K562 (cell line): ENCODE measurements at regions not wholly inside any gene's neighbourhood (a gene's known extent, or its start where the extent isn't known, plus 50 kb on each side); places are given as distances from the start of the nearest gene placed in this dataset.

ENCODE experiments used
- BRF1 ChIP-seq: IDR thresholded peaks from 3 replicates; pipeline ENCODE4 v1.6.1; 2011; ENCODE audit warnings: borderline replicate concordance, mild to moderate bottlenecking; ENCODE audit not compliant: insufficient read length; ENCODE audit errors: extremely low read depth
- CAMTA2 ChIP-seq: fragments of 250-450 bp; sonication (Bioruptor Pico); conservative IDR thresholded peaks from 2 replicates; pipeline ENCODE4 v1.5.1; 2022
- FIP1L1 ChIP-seq: fragments of 200-400 bp; formaldehyde crosslinking; IDR thresholded peaks from 2 replicates; pipeline ENCODE4 v1.6.1; 2018; ENCODE audit warnings: mild to moderate bottlenecking, low read depth, low read length; ENCODE audit not compliant: poor library complexity, severe bottlenecking
- POLR2AphosphoS5 ChIP-seq: IDR thresholded peaks from 2 replicates; pipeline ENCODE4 v1.6.1; 2011; ENCODE audit warnings: mild to moderate bottlenecking, low read depth, low read length, moderate library complexity; ENCODE audit not compliant: control insufficient read depth, insufficient read depth
- SRSF9 ChIP-seq: fragments of 200-400 bp; formaldehyde crosslinking; IDR thresholded peaks from 2 replicates; pipeline ENCODE4 v1.6.1; 2017; ENCODE audit warnings: low read depth, low read length, borderline replicate concordance
- ZFP36 ChIP-seq: fragments of 150-350 bp; IDR thresholded peaks from 2 replicates; pipeline ENCODE4 v1.6.1; 2018; ENCODE audit warnings: low read length, low read depth; ENCODE audit not compliant: partially characterized antibody
- ZNF766 ChIP-seq: fragments of 200-800 bp; sonication (Bioruptor generic); conservative IDR thresholded peaks from 2 replicates; pipeline ENCODE4 v1.6.1; 2016; ENCODE audit warnings: missing genetic modification characterization, missing compliant biosample characterization
- TF ChIP-seq, protein P1 (sequence below): sonication (generic); formaldehyde crosslinking; IDR thresholded peaks from 2 replicates; pipeline ENCODE4 v1.5.0; 2020; ENCODE audit warnings: missing genetic modification reagents
- TF ChIP-seq, protein P2 (sequence below), 3 experiments: IDR thresholded peaks in 2 of 3; conservative IDR thresholded peaks in 1 of 3; 2 replicates each; pipeline ENCODE4 v1.5.1; 2011 to 2012; ENCODE audit warnings: low read length in 3 of 3, mild to moderate bottlenecking in 3 of 3, control low read depth in 2 of 3, improper control_type of control experiment in 1 of 3, inconsistent platforms in 1 of 3, low read depth in 1 of 3, mixed read lengths in 1 of 3, moderate library complexity in 1 of 3; ENCODE audit not compliant: insufficient read depth in 2 of 3
- TF ChIP-seq, protein P3 (sequence below): IDR thresholded peaks from 2 replicates; pipeline ENCODE4 v1.6.1; 2012; ENCODE audit warnings: low read depth, low read length, improper control_type of control experiment, borderline replicate concordance
- TF ChIP-seq, protein P4 (sequence below): conservative IDR thresholded peaks from 2 replicates; pipeline ENCODE4 v1.6.1; 2011; ENCODE audit warnings: low read depth, mild to moderate bottlenecking, low read length; ENCODE audit not compliant: control insufficient read depth

DNA sequence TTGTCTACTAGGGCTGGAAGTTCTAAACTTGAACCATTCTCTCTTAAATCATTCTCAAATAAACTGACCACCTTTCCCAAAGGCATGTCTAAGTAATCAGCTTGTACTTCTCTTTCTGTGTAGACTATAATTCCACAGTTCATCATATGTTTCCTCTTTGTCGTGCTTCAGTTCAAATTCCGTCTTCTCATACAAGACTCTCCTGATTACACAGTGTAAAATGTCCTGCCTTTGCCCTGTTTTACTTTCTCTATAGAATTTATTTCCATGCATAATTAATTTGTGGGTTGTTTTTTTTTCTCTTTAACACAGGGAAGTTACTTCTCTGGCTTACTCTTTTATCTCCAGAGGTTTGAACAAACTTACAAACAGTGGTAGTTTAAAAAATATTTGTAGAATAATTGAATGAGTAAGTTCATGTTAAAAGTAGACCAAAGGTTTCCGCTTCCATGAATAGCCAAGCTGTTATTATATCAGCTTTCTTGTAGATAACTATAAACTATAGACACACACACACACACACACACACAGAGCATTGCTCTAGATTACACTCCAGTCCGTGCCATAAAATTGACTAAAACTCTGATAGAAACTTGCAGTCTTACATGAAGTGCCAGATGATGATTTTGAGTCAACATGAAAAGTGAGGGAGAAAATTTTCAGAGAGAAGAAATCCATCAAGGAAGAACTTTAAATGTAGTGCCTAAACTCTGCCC lies 119.0 kb downstream of the SUCNR1 start:
- TF ChIP-seq FIP1L1 (no peak), CAMTA2 (CRISPR knock-in tag) (no peak), ZNF766 (CRISPR knock-in tag) (no peak), BRF1 (no peak), SRSF9 (no peak), POLR2AphosphoS5 (no peak), ZFP36 (no peak)
- TF ChIP-seq, protein P1, sequence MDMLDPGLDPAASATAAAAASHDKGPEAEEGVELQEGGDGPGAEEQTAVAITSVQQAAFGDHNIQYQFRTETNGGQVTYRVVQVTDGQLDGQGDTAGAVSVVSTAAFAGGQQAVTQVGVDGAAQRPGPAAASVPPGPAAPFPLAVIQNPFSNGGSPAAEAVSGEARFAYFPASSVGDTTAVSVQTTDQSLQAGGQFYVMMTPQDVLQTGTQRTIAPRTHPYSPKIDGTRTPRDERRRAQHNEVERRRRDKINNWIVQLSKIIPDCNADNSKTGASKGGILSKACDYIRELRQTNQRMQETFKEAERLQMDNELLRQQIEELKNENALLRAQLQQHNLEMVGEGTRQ (CRISPR knock-in tag): no peak
- TF ChIP-seq, protein P2, sequence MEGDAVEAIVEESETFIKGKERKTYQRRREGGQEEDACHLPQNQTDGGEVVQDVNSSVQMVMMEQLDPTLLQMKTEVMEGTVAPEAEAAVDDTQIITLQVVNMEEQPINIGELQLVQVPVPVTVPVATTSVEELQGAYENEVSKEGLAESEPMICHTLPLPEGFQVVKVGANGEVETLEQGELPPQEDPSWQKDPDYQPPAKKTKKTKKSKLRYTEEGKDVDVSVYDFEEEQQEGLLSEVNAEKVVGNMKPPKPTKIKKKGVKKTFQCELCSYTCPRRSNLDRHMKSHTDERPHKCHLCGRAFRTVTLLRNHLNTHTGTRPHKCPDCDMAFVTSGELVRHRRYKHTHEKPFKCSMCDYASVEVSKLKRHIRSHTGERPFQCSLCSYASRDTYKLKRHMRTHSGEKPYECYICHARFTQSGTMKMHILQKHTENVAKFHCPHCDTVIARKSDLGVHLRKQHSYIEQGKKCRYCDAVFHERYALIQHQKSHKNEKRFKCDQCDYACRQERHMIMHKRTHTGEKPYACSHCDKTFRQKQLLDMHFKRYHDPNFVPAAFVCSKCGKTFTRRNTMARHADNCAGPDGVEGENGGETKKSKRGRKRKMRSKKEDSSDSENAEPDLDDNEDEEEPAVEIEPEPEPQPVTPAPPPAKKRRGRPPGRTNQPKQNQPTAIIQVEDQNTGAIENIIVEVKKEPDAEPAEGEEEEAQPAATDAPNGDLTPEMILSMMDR (IDR thresholded peaks at IDR 0.05 in 2 of 3, conservative IDR thresholded peaks at IDR 0.05 in 1 of 3; ENCODE audit: insufficient read depth in 2 of 3, low read depth in 1 of 3, low read length in 3 of 3): no peak
- TF ChIP-seq, protein P3, sequence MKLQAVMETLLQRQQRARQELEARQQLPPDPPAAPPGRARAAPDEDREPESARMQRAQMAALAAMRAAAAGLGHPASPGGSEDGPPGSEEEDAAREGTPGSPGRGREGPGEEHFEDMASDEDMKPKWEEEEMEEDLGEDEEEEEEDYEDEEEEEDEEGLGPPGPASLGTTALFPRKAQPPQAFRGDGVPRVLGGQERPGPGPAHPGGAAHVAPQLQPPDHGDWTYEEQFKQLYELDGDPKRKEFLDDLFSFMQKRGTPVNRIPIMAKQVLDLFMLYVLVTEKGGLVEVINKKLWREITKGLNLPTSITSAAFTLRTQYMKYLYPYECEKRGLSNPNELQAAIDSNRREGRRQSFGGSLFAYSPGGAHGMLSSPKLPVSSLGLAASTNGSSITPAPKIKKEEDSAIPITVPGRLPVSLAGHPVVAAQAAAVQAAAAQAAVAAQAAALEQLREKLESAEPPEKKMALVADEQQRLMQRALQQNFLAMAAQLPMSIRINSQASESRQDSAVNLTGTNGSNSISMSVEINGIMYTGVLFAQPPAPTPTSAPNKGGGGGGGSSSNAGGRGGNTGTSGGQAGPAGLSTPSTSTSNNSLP: no peak
- TF ChIP-seq, protein P4, sequence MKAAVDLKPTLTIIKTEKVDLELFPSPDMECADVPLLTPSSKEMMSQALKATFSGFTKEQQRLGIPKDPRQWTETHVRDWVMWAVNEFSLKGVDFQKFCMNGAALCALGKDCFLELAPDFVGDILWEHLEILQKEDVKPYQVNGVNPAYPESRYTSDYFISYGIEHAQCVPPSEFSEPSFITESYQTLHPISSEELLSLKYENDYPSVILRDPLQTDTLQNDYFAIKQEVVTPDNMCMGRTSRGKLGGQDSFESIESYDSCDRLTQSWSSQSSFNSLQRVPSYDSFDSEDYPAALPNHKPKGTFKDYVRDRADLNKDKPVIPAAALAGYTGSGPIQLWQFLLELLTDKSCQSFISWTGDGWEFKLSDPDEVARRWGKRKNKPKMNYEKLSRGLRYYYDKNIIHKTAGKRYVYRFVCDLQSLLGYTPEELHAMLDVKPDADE: no peak
